Vagina (tissue), 2 donors: ENCODE measurements at regions not wholly inside any gene's neighbourhood (a gene's known extent, or its start where the extent isn't known, plus 50 kb on each side); places are given as distances from the start of the nearest gene placed in this dataset.

ENCODE experiments used
- CTCF ChIP-seq, 3 experiments: fragments of 450-650 bp in 2 of 3; fragments of 200-600 bp in 1 of 3; sonication (generic) in 1 of 3; IDR thresholded peaks; one replicate each; pipeline ENCODE4 v1.5.1; 2017 to 2019; ENCODE audit warnings: antibody characterized with exemption in 3 of 3, mild to moderate bottlenecking in 2 of 3, moderate library complexity in 2 of 3
- POLR2A ChIP-seq, 2 donors: fragments of 450-650 bp; IDR thresholded peaks; one replicate each; pipeline ENCODE4 v1.6.1; 2017; ENCODE audit warnings: antibody characterized with exemption in 2 of 2, mild to moderate bottlenecking in 2 of 2, moderate library complexity in 2 of 2
- POLR2AphosphoS5 ChIP-seq, 2 donors: sonication (generic); formaldehyde crosslinking; IDR thresholded peaks; one replicate each; pipeline ENCODE4 v1.9.0; 2017; ENCODE audit warnings: antibody characterized with exemption in 2 of 2, mild to moderate bottlenecking in 2 of 2, low read depth in 1 of 2; ENCODE audit not compliant: insufficient read depth in 1 of 2

- TF ChIP-seq CTCF (IDR thresholded peaks at IDR 0.05) (no peak), POLR2AphosphoS5 (IDR thresholded peaks at IDR 0.05; ENCODE audit: insufficient read depth in 1 of 2, low read depth in 1 of 2) (no peak), POLR2A (IDR thresholded peaks at IDR 0.05) (no peak)
Observed at GRCh38 chr4:147378780-147379179, 102.1 kb upstream of the EDNRA start.
